CD4-positive, alpha-beta T cell (primary cell): ENCODE measurements at regions not wholly inside any gene's neighbourhood (a gene's known extent, or its start where the extent isn't known, plus 50 kb on each side); places are given as distances from the start of the nearest gene placed in this dataset.

Experiments
- ATAC-seq: fragments of 200-7000 bp; cut with Tn5 transposase; one replicate; pipeline ENCODE4 v1.10.0; 2022; ENCODE audit warnings: mild to moderate bottlenecking; ENCODE audit not compliant: poor library complexity
- CTCF ChIA-PET: fragments of 350-600 bp; sonication (Branson Sonifier 250); formaldehyde crosslinking; loops from one replicate; lab custom pipeline; 2021; ENCODE audit warnings: antibody characterized with exemption, inconsistent platforms; lab: Charles Lee
- POLR2A ChIA-PET: fragments of 350-600 bp; sonication (Branson Sonifier 250); formaldehyde crosslinking; loops from one replicate; lab custom pipeline; 2021; ENCODE audit warnings: antibody characterized with exemption, inconsistent platforms; lab: Charles Lee
- DNase-seq, 14 experiments: peaks; one replicate each; pipeline ENCODE4 v3.0.0-alpha.2; 2013 to 2020; ENCODE audit warnings: mixed read lengths in 2 of 14
- H3K27ac ChIP-seq, 2 donors: one replicate each; pipeline versions ENCODE4 v1.5.1 to v1.7.0; 2013; ENCODE audit warnings: low read length in 2 of 2, low read depth in 1 of 2, mild to moderate bottlenecking in 1 of 2
- H3K27me3 ChIP-seq, 2 experiments: 1 replicate in 1 of 2; 2 replicates in 1 of 2; pipeline versions ENCODE4 v1.6.1 to v1.7.0; 2013; ENCODE audit warnings: low read length in 2 of 2, control low read depth in 1 of 2, mild to moderate bottlenecking in 1 of 2, moderate library complexity in 1 of 2; ENCODE audit not compliant: insufficient read depth in 2 of 2, control insufficient read depth in 1 of 2
- H3K36me3 ChIP-seq: one replicate; pipeline ENCODE4 v1.6.1; 2013; ENCODE audit warnings: low read length, control low read depth; ENCODE audit not compliant: insufficient read depth
- H3K4me1 ChIP-seq: one replicate; pipeline ENCODE4 v1.6.1; 2013; ENCODE audit warnings: low read length, control low read depth; ENCODE audit not compliant: insufficient read depth
- H3K4me3 ChIP-seq: one replicate; pipeline ENCODE4 v1.5.1; 2013; ENCODE audit warnings: mild to moderate bottlenecking, low read length, moderate library complexity
- H3K9me3 ChIP-seq, 2 experiments: 1 replicate in 1 of 2; 2 replicates in 1 of 2; pipeline versions ENCODE4 v1.6.1 to v1.7.0; 2013; ENCODE audit warnings: low read length in 2 of 2, mild to moderate bottlenecking in 2 of 2, control low read depth in 1 of 2, moderate library complexity in 1 of 2; ENCODE audit not compliant: control insufficient read depth in 1 of 2, insufficient read depth in 1 of 2
- H3K27ac Mint-ChIP-seq: one replicate; pipeline ENCODE4 v1.8.0; 2020; ENCODE audit warnings: mixed read lengths
- H3K27me3 Mint-ChIP-seq: one replicate; pipeline ENCODE4 v1.8.0; 2021; ENCODE audit warnings: mixed read lengths
- H3K36me3 Mint-ChIP-seq: one replicate; pipeline ENCODE4 v1.8.0; 2021; ENCODE audit warnings: low read depth, mixed read lengths
- H3K4me1 Mint-ChIP-seq: one replicate; pipeline ENCODE4 v1.8.0; 2021; ENCODE audit warnings: low read depth, mixed read lengths
- H3K4me3 Mint-ChIP-seq: one replicate; pipeline ENCODE4 v1.8.0; 2020; ENCODE audit warnings: mild to moderate bottlenecking, mixed read lengths
- H3K9me3 Mint-ChIP-seq: one replicate; pipeline ENCODE4 v1.8.0; 2020; ENCODE audit warnings: mixed read lengths
- intact Hi-C, 2 experiments: fragments of 100-400 bp; cut with DNase I in 1 of 2; cut with micrococcal nuclease in 1 of 2; formaldehyde crosslinking; loops; one replicate each; pipeline versions ENCODE4 v1.15.1 to v1.9.0; 2023 to 2025; cut with DNase I, micrococcal nuclease
- TF ChIP-seq, protein P1 (sequence below): fragments of 200-600 bp; IDR thresholded peaks from one replicate; pipeline ENCODE4 v1.8.0; 2022; ENCODE audit warnings: antibody characterized with exemption, mild to moderate bottlenecking

DNA sequence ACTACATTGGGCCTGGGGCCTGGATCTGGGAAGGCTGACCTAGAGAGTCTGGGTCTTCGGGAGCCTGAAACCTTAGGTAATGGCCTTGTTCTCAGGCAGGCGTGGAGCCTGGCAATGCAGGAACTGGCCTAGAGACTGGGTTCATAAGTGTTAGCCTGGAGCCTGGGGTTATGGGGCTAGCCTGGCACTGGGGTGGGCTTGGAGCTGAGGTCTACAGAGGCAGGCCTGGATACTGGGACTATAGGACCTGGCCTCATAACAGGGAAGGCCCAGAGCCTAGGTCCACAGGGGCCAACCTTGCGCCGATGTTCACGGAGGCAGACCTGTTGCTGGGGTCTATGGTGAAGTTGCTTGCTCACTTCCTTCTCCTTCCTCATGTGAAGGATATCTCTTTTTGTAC is 843.8 kb upstream of the GJE1 start:
- no peaks in the 10 kb centered on the region for H3K36me3 Mint-ChIP-seq
- no peak overlapping the region for H3K4me3 Mint-ChIP-seq
- POLR2A ChIA-PET = no interaction called here

GRCh38 chr6:141282263-141282662 is 850.5 kb upstream of the GJE1 start:
- Histone ChIP-seq H3K9me3 (no peaks in the 10 kb centered on the region), H3K4me1 (no peaks in the 10 kb centered on the region), H3K36me3 (no peaks in the 10 kb centered on the region), H3K27me3 (no peaks in the 10 kb centered on the region), H3K4me3 (no peak overlapping the region), H3K27ac (no peak overlapping the region)
- Mint-ChIP-seq H3K9me3 (no peaks in the 10 kb centered on the region), H3K27ac (no peak overlapping the region), H3K4me1 (no peaks in the 10 kb centered on the region), H3K36me3 (no peaks in the 10 kb centered on the region), H3K27me3 (no peaks in the 10 kb centered on the region), H3K4me3 (no peak overlapping the region)
- ATAC-seq (no peak), DNase-seq (no peak)
- ChIA-PET POLR2A (no interaction called here), CTCF (no interaction called here)
- intact Hi-C loops = no loop called here
- TF ChIP-seq, protein P1, sequence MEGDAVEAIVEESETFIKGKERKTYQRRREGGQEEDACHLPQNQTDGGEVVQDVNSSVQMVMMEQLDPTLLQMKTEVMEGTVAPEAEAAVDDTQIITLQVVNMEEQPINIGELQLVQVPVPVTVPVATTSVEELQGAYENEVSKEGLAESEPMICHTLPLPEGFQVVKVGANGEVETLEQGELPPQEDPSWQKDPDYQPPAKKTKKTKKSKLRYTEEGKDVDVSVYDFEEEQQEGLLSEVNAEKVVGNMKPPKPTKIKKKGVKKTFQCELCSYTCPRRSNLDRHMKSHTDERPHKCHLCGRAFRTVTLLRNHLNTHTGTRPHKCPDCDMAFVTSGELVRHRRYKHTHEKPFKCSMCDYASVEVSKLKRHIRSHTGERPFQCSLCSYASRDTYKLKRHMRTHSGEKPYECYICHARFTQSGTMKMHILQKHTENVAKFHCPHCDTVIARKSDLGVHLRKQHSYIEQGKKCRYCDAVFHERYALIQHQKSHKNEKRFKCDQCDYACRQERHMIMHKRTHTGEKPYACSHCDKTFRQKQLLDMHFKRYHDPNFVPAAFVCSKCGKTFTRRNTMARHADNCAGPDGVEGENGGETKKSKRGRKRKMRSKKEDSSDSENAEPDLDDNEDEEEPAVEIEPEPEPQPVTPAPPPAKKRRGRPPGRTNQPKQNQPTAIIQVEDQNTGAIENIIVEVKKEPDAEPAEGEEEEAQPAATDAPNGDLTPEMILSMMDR = no peak

More for the DNA sequence above, 843.8 kb upstream of the GJE1 start:
- Histone ChIP-seq H3K9me3 (peaks cover 5 to 9% of the 10 kb centered on the region in 2 experiments), H3K36me3 (no peaks in the 10 kb centered on the region), H3K4me3 (no peak overlapping the region), H3K4me1 (no peaks in the 10 kb centered on the region), H3K27ac (no peak overlapping the region), H3K27me3 (no peaks in the 10 kb centered on the region)
- Mint-ChIP-seq H3K27ac (no peak overlapping the region), H3K9me3 (peaks cover 10% of the 10 kb centered on the region), H3K4me1 (no peaks in the 10 kb centered on the region), H3K27me3 (no peaks in the 10 kb centered on the region)
- intact Hi-C loops = no loop called here
- CTCF ChIA-PET = no interaction called here
- ATAC-seq (no peak), DNase-seq (no peak)
- TF ChIP-seq, protein P1 = no peak

- Mint-ChIP-seq H3K4me3 (no peak overlapping the region), H3K27ac (no peak overlapping the region), H3K4me1 (no peaks in the 10 kb centered on the region), H3K27me3 (no peaks in the 10 kb centered on the region), H3K36me3 (no peaks in the 10 kb centered on the region), H3K9me3 (no peaks in the 10 kb centered on the region)
- ChIA-PET POLR2A (no interaction called here), CTCF (no interaction called here)
- Histone ChIP-seq H3K4me1 (no peaks in the 10 kb centered on the region), H3K27ac (no peak overlapping the region), H3K9me3 (no peaks in the 10 kb centered on the region), H3K27me3 (no peaks in the 10 kb centered on the region), H3K36me3 (no peaks in the 10 kb centered on the region), H3K4me3 (no peak overlapping the region)
- intact Hi-C loops = no loop called here
- ATAC-seq (no peak), DNase-seq (no peak)
- TF ChIP-seq, protein P1 = no peak
These were observed 863.0 kb upstream of the GJE1 start for GRCh38 chr6:141269684-141270083.
